Brain microvascular endothelial cell (primary cell): ENCODE measurements at regions not wholly inside any gene's neighbourhood (a gene's known extent, or its start where the extent isn't known, plus 50 kb on each side); places are given as distances from the start of the nearest gene placed in this dataset.

ENCODE experiments used
- DNase-seq: peaks from one replicate; pipeline ENCODE4 v3.0.0-alpha.2; 2020
- H3K27ac ChIP-seq: fragments of 250-450 bp; sonication (Bioruptor Pico); 2 replicates; pipeline ENCODE4 v1.5.1; 2020; ENCODE audit warnings: mild to moderate bottlenecking, moderate library complexity
- H3K27me3 ChIP-seq: fragments of 250-450 bp; sonication (Bioruptor Pico); replicated peaks from 2 replicates; pipeline ENCODE4 v1.5.1; 2020; ENCODE audit warnings: mild to moderate bottlenecking
- H3K36me3 ChIP-seq: fragments of 250-450 bp; sonication (Bioruptor Pico); replicated peaks from 2 replicates; pipeline ENCODE4 v1.5.1; 2020; ENCODE audit warnings: mild to moderate bottlenecking
- H3K4me3 ChIP-seq: 2 replicates; pipeline ENCODE4 v1.5.1; 2011; ENCODE audit warnings: low read depth, mild to moderate bottlenecking, control low read depth, low read length, moderate library complexity
- CTCF ChIP-seq: IDR thresholded peaks from 2 replicates; pipeline ENCODE4 v1.5.1; 2011; ENCODE audit warnings: low read depth, mild to moderate bottlenecking, moderate library complexity, low read length, control low read depth, inconsistent platforms; ENCODE audit errors: missing control alignments
- in situ Hi-C: cut with HindIII; loops from 2 replicates; pipeline ENCODE4 v1.10.0; 2017; ENCODE audit warnings: low sequenced_read_pairs, low pct_ligation_motif_present

- in situ Hi-C loops: no loop called here
- Histone ChIP-seq H3K36me3 (no peaks in the 10 kb centered on the region), H3K27me3 (no peaks in the 10 kb centered on the region), H3K4me3 (no peak overlapping the region), H3K27ac (no peak overlapping the region)
- TF ChIP-seq CTCF: no peak
- DNase-seq: no peak
These were observed 1584.8 kb downstream of the SLITRK5 start for GRCh38 chr13:89255844-89256406.

- Histone ChIP-seq H3K27me3 (no peaks in the 10 kb centered on the region), H3K27ac (no peak overlapping the region), H3K4me3 (no peak overlapping the region), H3K36me3 (no peaks in the 10 kb centered on the region)
- in situ Hi-C loops: no loop called here
- no peak for DNase-seq
- no peak for TF ChIP-seq CTCF
These were observed 1596.6 kb downstream of the SLITRK5 start for GRCh38 chr13:89267734-89268133.

GRCh38 chr13:89269737-89270136 is 1598.6 kb downstream of the SLITRK5 start:
- no peak overlapping the region for H3K27ac ChIP-seq

GRCh38 chr13:89270736-89271135 is 1599.6 kb downstream of the SLITRK5 start:
- DNase-seq: no peak
- H3K27me3 ChIP-seq: no peaks in the 10 kb centered on the region
- in situ Hi-C loops: no loop called here
- H3K27ac ChIP-seq: no peak overlapping the region
- no peaks in the 10 kb centered on the region for H3K36me3 ChIP-seq
- TF ChIP-seq CTCF: no peak
- H3K4me3 ChIP-seq: no peak overlapping the region

More at GRCh38 chr13:89269737-89270136, 1598.6 kb downstream of the SLITRK5 start:
- no peaks in the 10 kb centered on the region for H3K36me3 ChIP-seq
- TF ChIP-seq CTCF: no peak
- DNase-seq: no peak
- H3K27me3 ChIP-seq: no peaks in the 10 kb centered on the region
- no peak overlapping the region for H3K4me3 ChIP-seq
- in situ Hi-C loops: no loop called here

- no peak for TF ChIP-seq CTCF
- no peaks in the 10 kb centered on the region for H3K36me3 ChIP-seq
- H3K4me3 ChIP-seq: no peak overlapping the region
- no peak for DNase-seq
- in situ Hi-C loops: no loop called here
- no peaks in the 10 kb centered on the region for H3K27me3 ChIP-seq
- H3K27ac ChIP-seq: no peak overlapping the region
These were observed 1608.2 kb downstream of the SLITRK5 start for GRCh38 chr13:89279374-89279773.

GRCh38 chr13:89281331-89281730 is 1610.2 kb downstream of the SLITRK5 start:
- TF ChIP-seq CTCF: no peak
- in situ Hi-C loops: no loop called here
- DNase-seq: no peak
- no peaks in the 10 kb centered on the region for H3K36me3 ChIP-seq
- H3K27ac ChIP-seq: no peak overlapping the region
- no peaks in the 10 kb centered on the region for H3K27me3 ChIP-seq
- H3K4me3 ChIP-seq: no peak overlapping the region
